NB4 (cell line): ENCODE measurements at regions not wholly inside any gene's neighbourhood (a gene's known extent, or its start where the extent isn't known, plus 50 kb on each side); places are given as distances from the start of the nearest gene placed in this dataset.
"Not testable (repeated sequence)": the region's sequence is repeated elsewhere in the genome, so short reads cannot be mapped to it uniquely, and the experiment has no call there.

ENCODE experiments used
- CTCF ChIP-seq: IDR thresholded peaks from one replicate; pipeline ENCODE4 v1.5.1; 2012; ENCODE audit warnings: low read depth, low read length
- MYC ChIP-seq: IDR thresholded peaks from 2 replicates; pipeline ENCODE4 v1.6.1; 2011; ENCODE audit warnings: low read depth, low read length
- POLR2A ChIP-seq: IDR thresholded peaks from 2 replicates; pipeline ENCODE4 v1.6.1; 2011; ENCODE audit warnings: mild to moderate bottlenecking; ENCODE audit not compliant: insufficient read length; ENCODE audit errors: extremely low read depth

- TF ChIP-seq CTCF, MYC, POLR2A: not testable (repeated sequence)
Observed at GRCh38 chr22:23379540-23380229, 199.4 kb downstream of the BCR start.
